GM12875 (cell line): ENCODE measurements at regions not wholly inside any gene's neighbourhood (a gene's known extent, or its start where the extent isn't known, plus 50 kb on each side); places are given as distances from the start of the nearest gene placed in this dataset.

Experiments used
- H3K4me3 ChIP-seq: one replicate; pipeline ENCODE4 v1.5.1; 2011; ENCODE audit warnings: low read depth, low read length, control low read depth
- TF ChIP-seq, protein P1 (sequence below): IDR thresholded peaks from 2 replicates; pipeline ENCODE4 v1.5.1; 2011; ENCODE audit warnings: low read depth, mild to moderate bottlenecking, control low read depth, inconsistent platforms, low read length, moderate library complexity, borderline replicate concordance; ENCODE audit not compliant: insufficient read depth

DNA sequence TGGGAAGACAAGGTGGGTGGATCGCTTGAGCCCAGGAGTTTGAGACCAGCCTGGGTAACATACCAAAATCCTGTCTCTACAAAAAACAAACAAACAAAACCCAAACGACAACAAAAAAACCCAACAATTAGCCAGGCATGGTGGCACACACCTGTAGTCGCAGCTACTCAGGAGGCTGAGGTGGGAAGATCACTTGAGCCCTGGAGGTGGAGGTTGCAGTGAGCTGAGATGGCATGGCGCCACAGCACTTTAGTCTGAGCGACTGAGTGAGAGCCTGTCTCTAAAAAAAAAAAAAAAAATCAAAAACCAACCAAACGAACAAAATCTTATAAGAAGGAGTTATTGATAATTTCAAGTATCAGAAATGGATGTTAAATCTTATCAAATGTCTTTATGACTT is 114.9 kb downstream of the CDH26 start:
- no peak overlapping the region for H3K4me3 ChIP-seq
- TF ChIP-seq, protein P1, sequence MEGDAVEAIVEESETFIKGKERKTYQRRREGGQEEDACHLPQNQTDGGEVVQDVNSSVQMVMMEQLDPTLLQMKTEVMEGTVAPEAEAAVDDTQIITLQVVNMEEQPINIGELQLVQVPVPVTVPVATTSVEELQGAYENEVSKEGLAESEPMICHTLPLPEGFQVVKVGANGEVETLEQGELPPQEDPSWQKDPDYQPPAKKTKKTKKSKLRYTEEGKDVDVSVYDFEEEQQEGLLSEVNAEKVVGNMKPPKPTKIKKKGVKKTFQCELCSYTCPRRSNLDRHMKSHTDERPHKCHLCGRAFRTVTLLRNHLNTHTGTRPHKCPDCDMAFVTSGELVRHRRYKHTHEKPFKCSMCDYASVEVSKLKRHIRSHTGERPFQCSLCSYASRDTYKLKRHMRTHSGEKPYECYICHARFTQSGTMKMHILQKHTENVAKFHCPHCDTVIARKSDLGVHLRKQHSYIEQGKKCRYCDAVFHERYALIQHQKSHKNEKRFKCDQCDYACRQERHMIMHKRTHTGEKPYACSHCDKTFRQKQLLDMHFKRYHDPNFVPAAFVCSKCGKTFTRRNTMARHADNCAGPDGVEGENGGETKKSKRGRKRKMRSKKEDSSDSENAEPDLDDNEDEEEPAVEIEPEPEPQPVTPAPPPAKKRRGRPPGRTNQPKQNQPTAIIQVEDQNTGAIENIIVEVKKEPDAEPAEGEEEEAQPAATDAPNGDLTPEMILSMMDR: no peak

DNA sequence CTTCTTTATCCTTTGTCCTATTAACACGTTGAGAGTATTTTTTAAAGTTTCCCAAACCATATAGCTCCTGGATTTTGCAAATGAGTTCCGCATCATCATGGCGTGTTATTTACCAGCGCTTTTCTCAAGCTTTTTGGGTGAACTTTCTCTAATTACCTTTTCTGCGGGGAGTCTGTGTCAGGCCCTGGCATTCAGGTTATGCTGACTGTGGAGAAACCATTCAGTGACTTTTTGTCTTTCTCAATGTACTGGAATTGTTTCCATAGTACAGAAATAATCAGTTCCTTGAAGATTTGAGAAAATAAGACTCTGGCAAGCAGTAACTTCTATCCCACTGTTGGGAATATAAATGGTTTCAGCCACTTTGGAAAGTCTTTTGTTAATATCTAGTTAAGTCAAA is 115.3 kb downstream of the CDH26 start:
- TF ChIP-seq, protein P1: no peak
- no peak overlapping the region for H3K4me3 ChIP-seq

DNA sequence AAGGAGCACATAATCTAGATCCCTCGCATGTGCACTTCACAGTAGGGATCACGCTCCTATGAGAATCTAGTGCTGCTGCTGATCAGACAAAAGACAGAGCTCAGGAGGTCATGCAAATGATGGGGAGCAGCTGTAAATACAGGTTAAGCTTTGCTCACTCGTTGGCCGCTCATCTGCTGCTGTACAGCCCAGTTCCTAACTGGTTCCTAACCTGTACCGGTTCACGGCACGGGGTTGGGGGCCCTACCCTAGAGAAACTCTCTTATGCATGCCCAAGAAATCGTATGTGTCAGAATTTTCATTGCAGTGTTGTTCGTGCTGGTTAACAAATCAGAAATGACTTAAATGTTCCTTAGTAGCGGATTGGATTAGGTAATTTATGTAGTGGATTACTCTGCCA is 116.1 kb downstream of the CDH26 start:
- TF ChIP-seq, protein P1: no peak
- no peak overlapping the region for H3K4me3 ChIP-seq

DNA sequence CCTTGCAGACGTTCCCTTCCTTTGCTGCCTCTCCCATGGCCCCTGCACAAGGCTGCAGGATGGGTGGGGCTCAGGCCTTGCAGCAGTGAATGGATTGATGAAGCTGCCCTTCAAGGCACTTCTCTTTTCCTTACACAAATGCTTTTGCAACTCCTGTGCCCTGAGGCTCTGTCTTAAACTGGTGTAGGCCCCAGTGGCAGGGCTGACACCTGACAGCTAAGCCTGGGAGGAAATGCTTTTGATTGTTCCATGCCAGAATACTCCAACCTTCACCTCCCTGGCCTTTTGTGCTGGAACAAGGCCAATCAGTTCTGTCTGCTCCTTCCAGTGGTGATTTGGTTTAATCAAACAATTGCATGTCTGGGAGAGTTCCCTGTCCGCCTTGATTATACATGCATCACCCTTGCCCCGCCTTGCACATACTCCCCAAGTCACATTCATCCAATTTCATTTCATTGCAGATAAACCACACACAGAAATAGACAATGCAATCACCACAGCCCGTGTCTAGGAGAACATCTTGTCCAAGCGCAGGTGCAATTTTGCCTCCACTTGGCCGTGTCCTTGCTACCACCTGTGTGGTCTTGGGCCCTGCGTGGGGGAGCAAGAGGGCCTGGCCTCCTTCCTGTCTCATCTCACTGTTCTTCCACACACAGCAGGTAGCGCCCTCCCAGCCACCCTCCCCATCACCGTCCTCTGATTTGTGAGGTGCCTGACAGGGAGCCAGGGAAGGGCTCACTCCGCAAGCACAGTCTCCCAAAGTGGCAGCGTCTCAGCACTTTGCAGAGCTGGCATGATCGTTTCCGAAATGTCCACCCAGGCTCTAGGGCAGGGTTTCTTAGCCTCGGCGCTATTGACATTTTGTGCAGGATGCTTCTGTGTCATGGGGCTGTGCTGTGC is 120.4 kb downstream of the CDH26 start:
- TF ChIP-seq, protein P1: no peak
- no peak overlapping the region for H3K4me3 ChIP-seq

DNA sequence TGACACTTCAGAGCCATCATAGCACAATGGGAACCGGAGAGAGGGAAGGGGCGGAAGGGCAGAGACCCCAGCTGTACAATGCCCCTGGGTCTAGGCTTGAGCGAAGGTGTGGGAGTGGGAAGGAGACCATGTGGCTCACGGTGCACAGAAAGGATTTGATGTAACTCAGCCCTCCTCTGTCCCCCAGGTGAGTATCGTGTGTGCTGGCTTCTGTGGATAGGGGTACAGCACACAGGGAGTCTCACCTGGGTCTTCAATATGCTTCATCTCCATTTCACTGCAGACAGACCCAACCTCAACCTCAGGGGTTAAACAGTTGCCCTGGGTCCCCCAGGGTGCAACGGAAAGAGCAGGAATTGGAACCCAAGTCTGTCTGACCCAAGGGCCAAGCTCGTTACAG is 122.2 kb downstream of the CDH26 start:
- H3K4me3 ChIP-seq: no peak overlapping the region
- TF ChIP-seq, protein P1: no peak

DNA sequence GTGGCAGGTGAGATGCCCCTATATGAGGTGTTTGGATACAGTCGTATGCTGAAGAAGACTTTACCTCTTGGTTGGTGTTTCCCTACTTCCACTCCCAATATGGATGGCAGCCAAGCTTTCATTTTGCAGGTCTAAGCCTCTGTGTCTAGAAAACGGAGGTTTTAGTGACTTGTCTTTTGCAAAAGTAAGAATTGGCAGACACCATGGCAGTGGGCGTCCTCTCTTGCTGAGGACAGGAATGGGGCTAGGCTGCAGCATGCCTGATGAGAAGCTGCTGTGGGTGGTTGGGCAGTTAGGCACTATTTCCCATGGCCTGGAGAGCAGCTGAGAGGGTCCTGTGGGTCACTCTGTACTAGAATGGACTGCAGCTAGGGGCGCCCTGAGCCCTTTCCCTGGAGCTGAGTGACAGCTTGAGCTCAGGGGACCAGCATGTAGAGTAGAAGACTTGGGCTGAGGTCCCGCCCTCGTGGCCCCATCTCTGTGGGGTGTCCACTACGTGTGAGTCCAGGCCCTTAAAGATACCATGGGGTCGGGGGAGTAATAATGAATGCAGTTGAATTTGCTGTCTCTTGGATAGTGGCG is 127.4 kb downstream of the CDH26 start:
- TF ChIP-seq, protein P1: no peak
- no peak overlapping the region for H3K4me3 ChIP-seq
